ENCODE measurements at regions not wholly inside any gene's neighbourhood (a gene's known extent, or its start where the extent isn't known, plus 50 kb on each side); places are given as distances from the start of the nearest gene placed in this dataset.
"Not testable (repeated sequence)": the region's sequence is repeated elsewhere in the genome, so short reads cannot be mapped to it uniquely, and the experiment has no call there.

- H3K4me3 ChIP-seq (ENCODE audit: low read depth, low read length); H3K36me3 ChIP-seq (ENCODE audit: control insufficient read depth, insufficient read depth, low read length); DNase-seq (ENCODE audit: low read depth in 4 of 6, low spot score in 6 of 6); H3K9me3 ChIP-seq (ENCODE audit: control insufficient read depth, insufficient read depth, low read length); H3K4me1 ChIP-seq (ENCODE audit: control insufficient read depth, insufficient read depth, low read length); H3K27me3 ChIP-seq (ENCODE audit: control insufficient read depth, insufficient read depth, low read length); H3K27ac ChIP-seq (ENCODE audit: low read depth, low read length): not testable (repeated sequence)
- WGBS (ENCODE audit: insufficient coverage), result no CpG with 5 or more reads among the region's 3 CpGs
Measured at GRCh38 chr10:38271031-38271430, 176.9 kb downstream of the ZNF37A start.

- 40% methylated on average over 1 of the region's 2 CpGs for WGBS (ENCODE audit: insufficient coverage)
- not testable (repeated sequence) for H3K4me3 ChIP-seq (ENCODE audit: low read depth, low read length); H3K27ac ChIP-seq (ENCODE audit: low read depth, low read length); H3K27me3 ChIP-seq (ENCODE audit: control insufficient read depth, insufficient read depth, low read length); H3K36me3 ChIP-seq (ENCODE audit: control insufficient read depth, insufficient read depth, low read length); H3K4me1 ChIP-seq (ENCODE audit: control insufficient read depth, insufficient read depth, low read length); H3K9me3 ChIP-seq (ENCODE audit: control insufficient read depth, insufficient read depth, low read length); DNase-seq (ENCODE audit: low read depth in 4 of 6, low spot score in 6 of 6)
Measured at GRCh38 chr10:38274879-38275278, 180.7 kb downstream of the ZNF37A start.

DNA sequence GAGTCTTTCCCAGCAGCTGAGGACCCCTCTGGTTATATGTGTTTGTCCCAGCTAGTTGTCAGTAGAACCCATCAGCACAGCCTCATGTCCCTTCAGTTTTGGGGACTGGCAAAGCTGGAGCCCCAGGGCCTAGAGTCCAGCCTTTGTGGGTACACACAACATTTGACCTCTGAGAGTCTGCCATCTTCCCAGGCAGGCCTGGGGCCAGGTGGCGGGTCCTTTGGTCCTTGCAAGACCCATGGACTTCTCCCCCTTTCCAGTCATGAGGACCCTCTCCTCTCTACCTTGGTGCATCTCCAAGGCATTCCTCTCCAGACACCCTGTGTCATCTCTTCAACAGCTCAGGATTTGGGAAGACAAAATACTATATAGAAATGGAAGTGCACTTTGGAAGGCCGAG is 198.4 kb downstream of the ZNF37A start:
- 100% methylated on average over 1 of the region's 2 CpGs for WGBS (ENCODE audit: insufficient coverage)
- not testable (repeated sequence) for H3K27ac ChIP-seq (ENCODE audit: low read depth, low read length); H3K4me3 ChIP-seq (ENCODE audit: low read depth, low read length); H3K4me1 ChIP-seq (ENCODE audit: control insufficient read depth, insufficient read depth, low read length); H3K27me3 ChIP-seq (ENCODE audit: control insufficient read depth, insufficient read depth, low read length); H3K36me3 ChIP-seq (ENCODE audit: control insufficient read depth, insufficient read depth, low read length); H3K9me3 ChIP-seq (ENCODE audit: control insufficient read depth, insufficient read depth, low read length); DNase-seq (ENCODE audit: low read depth in 4 of 6, low spot score in 6 of 6)

DNA sequence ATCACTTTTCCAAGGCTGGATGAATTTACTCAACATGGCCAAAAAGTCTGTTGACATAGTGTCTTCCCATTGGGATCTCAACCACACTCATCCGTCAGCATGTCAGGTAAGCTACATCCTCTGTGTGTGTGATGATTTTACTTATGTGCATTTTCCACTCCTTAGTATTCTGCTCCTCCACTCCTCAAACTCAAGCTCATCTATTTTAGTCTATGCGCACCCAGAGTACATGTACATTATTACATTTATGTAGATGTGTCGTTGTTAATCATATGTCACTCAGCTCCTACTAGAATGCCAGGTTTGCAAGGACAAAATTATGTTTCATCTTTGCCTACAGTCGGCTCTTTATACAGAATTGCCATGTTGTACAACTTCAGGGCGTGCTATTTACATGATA is 216.0 kb downstream of the ZNF37A start:
- not testable (repeated sequence) for H3K4me1 ChIP-seq (ENCODE audit: control insufficient read depth, insufficient read depth, low read length); H3K27ac ChIP-seq (ENCODE audit: low read depth, low read length); DNase-seq (ENCODE audit: low read depth in 4 of 6, low spot score in 6 of 6); H3K27me3 ChIP-seq (ENCODE audit: control insufficient read depth, insufficient read depth, low read length); H3K36me3 ChIP-seq (ENCODE audit: control insufficient read depth, insufficient read depth, low read length); H3K4me3 ChIP-seq (ENCODE audit: low read depth, low read length); H3K9me3 ChIP-seq (ENCODE audit: control insufficient read depth, insufficient read depth, low read length)
- WGBS (ENCODE audit: insufficient coverage), result 47% methylated on average over 2 of the region's 5 CpGs

- H3K4me1 ChIP-seq (ENCODE audit: control insufficient read depth, insufficient read depth, low read length); H3K4me3 ChIP-seq (ENCODE audit: low read depth, low read length); DNase-seq (ENCODE audit: low read depth in 4 of 6, low spot score in 6 of 6); H3K36me3 ChIP-seq (ENCODE audit: control insufficient read depth, insufficient read depth, low read length); H3K9me3 ChIP-seq (ENCODE audit: control insufficient read depth, insufficient read depth, low read length); H3K27me3 ChIP-seq (ENCODE audit: control insufficient read depth, insufficient read depth, low read length); H3K27ac ChIP-seq (ENCODE audit: low read depth, low read length): not testable (repeated sequence)
- 100% methylated on average over 1 of the region's 4 CpGs for WGBS (ENCODE audit: insufficient coverage)
Measured at GRCh38 chr10:38315090-38315805, 221.1 kb downstream of the ZNF37A start.

- not testable (repeated sequence) for H3K4me3 ChIP-seq (ENCODE audit: low read depth, low read length); H3K27me3 ChIP-seq (ENCODE audit: control insufficient read depth, insufficient read depth, low read length); H3K9me3 ChIP-seq (ENCODE audit: control insufficient read depth, insufficient read depth, low read length); H3K36me3 ChIP-seq (ENCODE audit: control insufficient read depth, insufficient read depth, low read length); H3K4me1 ChIP-seq (ENCODE audit: control insufficient read depth, insufficient read depth, low read length); DNase-seq (ENCODE audit: low read depth in 4 of 6, low spot score in 6 of 6); H3K27ac ChIP-seq (ENCODE audit: low read depth, low read length)
- 73% methylated on average over 2 of the region's 8 CpGs for WGBS (ENCODE audit: insufficient coverage)
Measured at GRCh38 chr10:38321393-38321792, 227.3 kb downstream of the ZNF37A start.

GRCh38 chr10:38330306-38330705 is 236.2 kb downstream of the ZNF37A start:
- WGBS (ENCODE audit: insufficient coverage), result no CpG with 5 or more reads among the region's 2 CpGs
- not testable (repeated sequence) for H3K36me3 ChIP-seq (ENCODE audit: control insufficient read depth, insufficient read depth, low read length); H3K9me3 ChIP-seq (ENCODE audit: control insufficient read depth, insufficient read depth, low read length); H3K4me1 ChIP-seq (ENCODE audit: control insufficient read depth, insufficient read depth, low read length); DNase-seq (ENCODE audit: low read depth in 4 of 6, low spot score in 6 of 6); H3K27ac ChIP-seq (ENCODE audit: low read depth, low read length); H3K27me3 ChIP-seq (ENCODE audit: control insufficient read depth, insufficient read depth, low read length); H3K4me3 ChIP-seq (ENCODE audit: low read depth, low read length)

DNA sequence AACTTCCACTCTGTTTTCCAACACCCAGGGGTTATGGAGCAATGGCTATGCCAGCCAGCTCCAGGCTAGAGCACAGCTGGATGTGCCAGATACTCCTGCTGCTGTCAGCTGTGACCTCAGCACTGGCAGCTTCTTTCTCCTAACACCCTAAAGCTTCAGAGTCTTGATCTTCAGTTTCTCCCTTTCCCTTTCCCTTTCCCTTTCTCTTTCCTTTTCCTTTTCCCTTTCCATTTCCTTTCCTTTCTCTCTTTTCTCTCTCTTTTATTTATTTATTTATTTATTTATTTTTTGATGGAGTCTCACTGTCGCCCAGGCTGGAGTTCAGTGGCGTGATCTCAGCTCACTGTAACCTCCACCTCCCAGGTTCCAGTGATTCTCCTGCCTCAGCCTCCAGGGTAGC is 237.0 kb downstream of the ZNF37A start:
- not testable (repeated sequence) for DNase-seq (ENCODE audit: low read depth in 4 of 6, low spot score in 6 of 6); H3K27ac ChIP-seq (ENCODE audit: low read depth, low read length); H3K36me3 ChIP-seq (ENCODE audit: control insufficient read depth, insufficient read depth, low read length); H3K4me3 ChIP-seq (ENCODE audit: low read depth, low read length); H3K4me1 ChIP-seq (ENCODE audit: control insufficient read depth, insufficient read depth, low read length); H3K27me3 ChIP-seq (ENCODE audit: control insufficient read depth, insufficient read depth, low read length); H3K9me3 ChIP-seq (ENCODE audit: control insufficient read depth, insufficient read depth, low read length)
- WGBS (ENCODE audit: insufficient coverage), result no CpG with 5 or more reads among the region's 2 CpGs

- not testable (repeated sequence) for H3K9me3 ChIP-seq (ENCODE audit: control insufficient read depth, insufficient read depth, low read length); H3K27ac ChIP-seq (ENCODE audit: low read depth, low read length); DNase-seq (ENCODE audit: low read depth in 4 of 6, low spot score in 6 of 6); H3K4me3 ChIP-seq (ENCODE audit: low read depth, low read length); H3K36me3 ChIP-seq (ENCODE audit: control insufficient read depth, insufficient read depth, low read length); H3K27me3 ChIP-seq (ENCODE audit: control insufficient read depth, insufficient read depth, low read length); H3K4me1 ChIP-seq (ENCODE audit: control insufficient read depth, insufficient read depth, low read length)
- WGBS (ENCODE audit: insufficient coverage), result no CpG with 5 or more reads among the region's 4 CpGs
Measured at GRCh38 chr10:38333699-38334098, 239.6 kb downstream of the ZNF37A start.

DNA sequence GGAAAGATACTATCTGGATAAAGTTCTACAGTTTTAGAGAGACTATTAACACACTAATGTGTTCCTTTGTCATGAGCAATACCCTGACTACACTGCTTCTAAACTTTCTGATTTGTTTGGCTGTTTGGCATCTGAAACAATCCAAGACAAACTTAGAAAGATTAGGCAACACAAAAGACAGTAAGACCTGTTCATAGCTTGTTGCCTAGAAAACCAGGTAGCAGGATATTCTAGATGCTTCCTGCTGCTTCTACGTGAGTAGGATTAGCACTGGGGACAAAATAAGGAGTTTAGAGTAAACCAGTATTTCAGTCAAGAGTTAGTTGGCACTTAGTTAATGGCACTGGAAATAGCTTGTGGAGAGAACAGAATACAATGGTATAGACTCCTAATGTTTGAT is 256.5 kb downstream of the ZNF37A start:
- DNase-seq (ENCODE audit: low read depth in 4 of 6, low spot score in 6 of 6); H3K27me3 ChIP-seq (ENCODE audit: control insufficient read depth, insufficient read depth, low read length); H3K27ac ChIP-seq (ENCODE audit: low read depth, low read length); H3K9me3 ChIP-seq (ENCODE audit: control insufficient read depth, insufficient read depth, low read length); H3K4me3 ChIP-seq (ENCODE audit: low read depth, low read length); H3K36me3 ChIP-seq (ENCODE audit: control insufficient read depth, insufficient read depth, low read length); H3K4me1 ChIP-seq (ENCODE audit: control insufficient read depth, insufficient read depth, low read length): not testable (repeated sequence)
- no CpG with 5 or more reads among the region's 1 CpG for WGBS (ENCODE audit: insufficient coverage)
